Keratinocyte (primary cell): ENCODE measurements at regions not wholly inside any gene's neighbourhood (a gene's known extent, or its start where the extent isn't known, plus 50 kb on each side); places are given as distances from the start of the nearest gene placed in this dataset.

ENCODE experiments used
- DNase-seq: peaks from one replicate; pipeline ENCODE4 v3.0.0-alpha.2; 2011; ENCODE audit warnings: low read depth, missing footprints, low spot score
- FAIRE-seq: peaks from 2 replicates; lab custom pipeline; 2011; peaks lifted over from hg19 to GRCh38; lab: Jason Lieb, UNC
- H2AFZ ChIP-seq: 2 replicates; pipeline ENCODE4 v1.6.0; 2012; ENCODE audit warnings: low read length, control low read depth, inconsistent platforms; ENCODE audit not compliant: control insufficient read depth
- H3K27ac ChIP-seq: 2 replicates; pipeline ENCODE4 v1.5.1; 2011; ENCODE audit warnings: low read length; ENCODE audit not compliant: control insufficient read depth, insufficient read depth
- H3K27me3 ChIP-seq: 3 replicates; pipeline ENCODE4 v1.6.0; 2011; ENCODE audit warnings: low read length; ENCODE audit not compliant: control insufficient read depth, insufficient read depth; ENCODE audit errors: extremely low read depth
- H3K36me3 ChIP-seq, 2 experiments: 2 replicates in 1 of 2; 3 replicates in 1 of 2; pipeline ENCODE4 v1.5.1; 2011; ENCODE audit warnings: low read length in 2 of 2, mild to moderate bottlenecking in 1 of 2; ENCODE audit not compliant: control insufficient read depth in 2 of 2, insufficient read depth in 2 of 2; ENCODE audit errors: extremely low read depth in 1 of 2
- H3K4me1 ChIP-seq: 3 replicates; pipeline ENCODE4 v1.5.1; 2011; ENCODE audit warnings: low read length; ENCODE audit not compliant: control insufficient read depth, insufficient read depth; ENCODE audit errors: extremely low read depth
- H3K4me2 ChIP-seq: 3 replicates; pipeline ENCODE4 v1.6.0; 2011; ENCODE audit warnings: low read depth, low read length; ENCODE audit not compliant: control insufficient read depth, insufficient read depth; ENCODE audit errors: extremely low read depth
- H3K4me3 ChIP-seq, 3 experiments: fragments of 200-600 bp in 1 of 3; sonication (generic) in 1 of 3; 2 replicates in 2 of 3; 3 replicates in 1 of 3; pipeline ENCODE4 v1.5.1; 2011 to 2016; ENCODE audit warnings: low read length in 3 of 3, mild to moderate bottlenecking in 3 of 3, control low read depth in 2 of 3, inconsistent platforms in 1 of 3, low read depth in 1 of 3, mixed read lengths in 1 of 3, mixed run types in 1 of 3, moderate library complexity in 1 of 3; ENCODE audit not compliant: control insufficient read depth in 2 of 3, insufficient read depth in 2 of 3; ENCODE audit errors: extremely low read depth in 1 of 3
- H3K79me2 ChIP-seq: 2 replicates; pipeline ENCODE4 v1.6.0; 2012; ENCODE audit warnings: low read length; ENCODE audit not compliant: control insufficient read depth, insufficient read depth
- H3K9ac ChIP-seq: 3 replicates; pipeline ENCODE4 v1.6.0; 2011; ENCODE audit warnings: low read length; ENCODE audit not compliant: control insufficient read depth, insufficient read depth; ENCODE audit errors: extremely low read depth
- H3K9me1 ChIP-seq: 3 replicates; pipeline ENCODE4 v1.6.0; 2011; ENCODE audit warnings: low read length; ENCODE audit not compliant: control insufficient read depth, insufficient read depth; ENCODE audit errors: extremely low read depth
- H3K9me3 ChIP-seq: 2 replicates; pipeline ENCODE4 v1.5.1; 2012; ENCODE audit warnings: low read depth, low read length; ENCODE audit not compliant: control insufficient read depth
- H4K20me1 ChIP-seq: 3 replicates; pipeline ENCODE4 v1.6.0; 2011; ENCODE audit warnings: low read length; ENCODE audit not compliant: control insufficient read depth, insufficient read depth; ENCODE audit errors: extremely low read depth
- CTCF ChIP-seq, 3 experiments: IDR thresholded peaks in 1 of 3; conservative IDR thresholded peaks in 1 of 3; optimal IDR thresholded peaks in 1 of 3; 2 replicates in 2 of 3; 3 replicates in 1 of 3; pipeline versions ENCODE3 to v1.5.1; 2011; ENCODE audit warnings: low read length in 3 of 3, mild to moderate bottlenecking in 3 of 3, moderate library complexity in 2 of 3, control low read depth in 1 of 3, inconsistent platforms in 1 of 3; ENCODE audit not compliant: insufficient read depth in 2 of 3; ENCODE audit errors: extremely low read depth in 1 of 3
- EZH2 ChIP-seq: IDR thresholded peaks from one replicate; pipeline ENCODE4 v1.6.1; 2012; ENCODE audit warnings: inconsistent platforms, mild to moderate bottlenecking, low read length, moderate library complexity
- dilution Hi-C: fragments of 300-500 bp; cut with MboI; formaldehyde crosslinking; loops from one replicate; pipeline ENCODE4 v1.7.0; 2020; ENCODE audit warnings: low sequenced_read_pairs; ENCODE audit not compliant: extremely low pct_ligation_motif_present

GRCh38 chr14:101709962-101710931, 51.3 kb upstream of the PPP2R5C start:
- no peaks in the 10 kb centered on the region for H3K9me1 ChIP-seq
- no peak overlapping the region for H3K27ac ChIP-seq
- DNase-seq = no peak

DNA sequence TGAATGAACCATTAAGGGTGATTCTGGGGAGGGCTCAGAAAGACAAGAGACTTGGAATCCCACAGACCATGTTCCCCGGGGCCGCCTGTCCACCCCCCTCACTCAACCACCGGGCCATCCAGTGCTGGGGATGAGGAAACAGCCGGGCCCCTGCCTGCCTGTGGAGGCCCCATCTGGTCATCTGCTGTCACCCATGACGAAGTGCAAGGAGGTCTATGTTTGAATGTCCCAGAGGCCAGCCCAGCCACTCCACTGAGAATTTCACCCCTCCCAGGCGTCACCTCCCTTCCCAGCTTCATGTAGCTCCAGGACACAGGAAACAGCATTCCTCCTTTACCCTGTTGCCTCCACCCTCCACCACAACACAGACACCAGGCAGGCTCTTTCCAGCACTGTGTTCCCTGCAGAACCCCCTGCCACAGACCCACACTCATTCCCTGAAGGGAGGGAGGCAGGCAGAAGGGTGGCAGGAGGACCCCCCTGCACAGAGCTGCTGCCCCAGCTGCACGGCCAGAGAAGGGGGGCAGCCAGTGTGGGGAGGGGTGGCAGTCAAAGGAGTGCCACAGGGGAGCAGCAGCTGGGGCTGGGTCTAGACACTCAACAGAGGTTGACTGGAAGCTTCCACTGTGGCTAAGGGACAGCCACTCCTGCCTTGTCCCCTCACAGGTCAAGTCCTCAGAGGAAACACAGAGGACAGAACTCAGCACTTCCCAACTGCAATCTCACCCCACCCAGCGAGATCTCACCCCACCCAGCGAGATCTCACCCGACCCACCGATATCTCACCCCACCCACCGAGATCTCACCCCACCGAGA, 50.3 kb upstream of the PPP2R5C start:
- H3K4me1 ChIP-seq = peaks cover 13% of the 10 kb centered on the region
- H3K27me3 ChIP-seq = no peaks in the 10 kb centered on the region
- no peak for TF ChIP-seq CTCF (optimal IDR thresholded peaks at IDR 0.05 in 1 of 3, IDR thresholded peaks at IDR 0.05 in 1 of 3, conservative IDR thresholded peaks at IDR 0.05 in 1 of 3; ENCODE audit: extremely low read depth in 1 of 3, insufficient read depth in 2 of 3, low read length in 3 of 3)
- TF ChIP-seq EZH2 = no peak
- H3K4me2 ChIP-seq = no peak overlapping the region
- no peak overlapping the region for H3K4me3 ChIP-seq
- H3K9me1 ChIP-seq = no peaks in the 10 kb centered on the region
- H3K79me2 ChIP-seq = no peaks in the 10 kb centered on the region
- no peaks in the 10 kb centered on the region for H4K20me1 ChIP-seq
- no peak overlapping the region for H3K27ac ChIP-seq
- H3K36me3 ChIP-seq = no peaks in the 10 kb centered on the region
- H3K9ac ChIP-seq = no peak overlapping the region
- H3K9me3 ChIP-seq = peaks cover 3% of the 10 kb centered on the region
- no peak for FAIRE-seq
- dilution Hi-C loops = no loop called here
- no peak for DNase-seq
- H2AFZ ChIP-seq = no peak overlapping the region

More at GRCh38 chr14:101709962-101710931, 51.3 kb upstream of the PPP2R5C start:
- Histone ChIP-seq H2AFZ (no peak overlapping the region), H3K4me1 (peaks cover 15% of the 10 kb centered on the region), H3K79me2 (no peaks in the 10 kb centered on the region), H3K4me2 (no peak overlapping the region), H3K9ac (no peak overlapping the region), H4K20me1 (no peaks in the 10 kb centered on the region), H3K36me3 (no peaks in the 10 kb centered on the region), H3K4me3 (no peak overlapping the region), H3K9me3 (peaks cover 3% of the 10 kb centered on the region), H3K27me3 (no peaks in the 10 kb centered on the region)
- FAIRE-seq = no peak
- dilution Hi-C loops = no loop called here
- TF ChIP-seq EZH2 (no peak), CTCF (optimal IDR thresholded peaks at IDR 0.05 in 1 of 3, IDR thresholded peaks at IDR 0.05 in 1 of 3, conservative IDR thresholded peaks at IDR 0.05 in 1 of 3; ENCODE audit: extremely low read depth in 1 of 3, insufficient read depth in 2 of 3, low read length in 3 of 3) (no peak)
